ENCODE measurements at regions not wholly inside any gene's neighbourhood (a gene's known extent, or its start where the extent isn't known, plus 50 kb on each side); places are given as distances from the start of the nearest gene placed in this dataset.

DNA sequence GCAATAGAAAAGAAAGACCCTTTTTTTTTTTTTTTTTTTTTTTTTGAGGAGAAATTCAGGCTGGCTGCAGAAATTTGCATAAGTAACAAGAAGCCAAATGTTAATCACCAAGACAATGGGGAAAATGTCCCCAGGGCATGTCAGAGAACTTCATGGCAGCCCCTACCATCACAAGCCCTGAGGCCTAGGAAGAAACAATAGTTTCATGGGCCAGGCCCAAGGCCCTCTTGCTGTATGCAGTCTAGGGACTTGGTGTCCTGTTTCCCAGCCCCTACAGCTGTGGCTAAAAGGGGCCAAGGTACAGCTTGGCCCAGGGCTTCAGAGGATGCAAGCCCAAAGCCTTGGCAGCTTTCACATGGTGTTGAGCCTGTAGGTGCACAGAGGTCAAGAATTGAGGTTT lies 88.4 kb upstream of the TPP2 start:
- Histone ChIP-seq H3K4me1 (ENCODE audit: control insufficient read depth in 1 of 2, insufficient read depth in 2 of 2, low read depth in 1 of 2, low read length in 1 of 2) (peaks cover 0 to 16% of the 10 kb centered on the region in 2 experiments; a peak in 2 of 4 replicates), H3K27me3 (ENCODE audit: insufficient read depth) (no peaks in the 10 kb centered on the region), H3K9me2 (no peaks in the 10 kb centered on the region), H3K9me3 (no peaks in the 10 kb centered on the region), H2AFZ (ENCODE audit: low read depth) (no peak overlapping the region), H4K20me1 (ENCODE audit: insufficient read depth) (no peaks in the 10 kb centered on the region), H3K36me3 (replicated peaks in 1 of 2; ENCODE audit: control insufficient read depth in 1 of 2, insufficient read depth in 2 of 2, low read length in 1 of 2) (no peaks in the 10 kb centered on the region), H3F3A (replicated peaks; ENCODE audit: insufficient read depth) (no peaks in the 10 kb centered on the region), H3K9ac (no peak overlapping the region), H3K4me3 (ENCODE audit: low read depth in 2 of 2, low read length in 1 of 2) (no peak overlapping the region), H3K27ac (ENCODE audit: low read depth in 2 of 2, low read length in 1 of 2) (no peak overlapping the region), H3K79me2 (ENCODE audit: insufficient read depth) (no peaks in the 10 kb centered on the region), H3K4me2 (no peak overlapping the region)
- ChIA-PET POLR2A (no interaction called here), CTCF (no interaction called here)
- TF ChIP-seq, protein P1, sequence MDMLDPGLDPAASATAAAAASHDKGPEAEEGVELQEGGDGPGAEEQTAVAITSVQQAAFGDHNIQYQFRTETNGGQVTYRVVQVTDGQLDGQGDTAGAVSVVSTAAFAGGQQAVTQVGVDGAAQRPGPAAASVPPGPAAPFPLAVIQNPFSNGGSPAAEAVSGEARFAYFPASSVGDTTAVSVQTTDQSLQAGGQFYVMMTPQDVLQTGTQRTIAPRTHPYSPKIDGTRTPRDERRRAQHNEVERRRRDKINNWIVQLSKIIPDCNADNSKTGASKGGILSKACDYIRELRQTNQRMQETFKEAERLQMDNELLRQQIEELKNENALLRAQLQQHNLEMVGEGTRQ (IDR thresholded peaks at IDR 0.05; ENCODE audit: borderline replicate concordance, low read depth, low read length) = no peak
- no peak for TF ChIP-seq RXRA (IDR thresholded peaks at IDR 0.05; ENCODE audit: borderline replicate concordance, low read depth)
- TF ChIP-seq, protein P2, sequence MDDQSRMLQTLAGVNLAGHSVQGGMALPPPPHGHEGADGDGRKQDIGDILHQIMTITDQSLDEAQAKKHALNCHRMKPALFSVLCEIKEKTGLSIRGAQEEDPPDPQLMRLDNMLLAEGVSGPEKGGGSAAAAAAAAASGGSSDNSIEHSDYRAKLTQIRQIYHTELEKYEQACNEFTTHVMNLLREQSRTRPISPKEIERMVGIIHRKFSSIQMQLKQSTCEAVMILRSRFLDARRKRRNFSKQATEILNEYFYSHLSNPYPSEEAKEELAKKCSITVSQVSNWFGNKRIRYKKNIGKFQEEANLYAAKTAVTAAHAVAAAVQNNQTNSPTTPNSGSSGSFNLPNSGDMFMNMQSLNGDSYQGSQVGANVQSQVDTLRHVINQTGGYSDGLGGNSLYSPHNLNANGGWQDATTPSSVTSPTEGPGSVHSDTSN (IDR thresholded peaks at IDR 0.05) = no peak
- no peak for TF ChIP-seq MEF2A (IDR thresholded peaks at IDR 0.05; ENCODE audit: borderline replicate concordance, low read depth)
- no peak for TF ChIP-seq NFIC (IDR thresholded peaks at IDR 0.05; ENCODE audit: borderline replicate concordance)
- no peak for TF ChIP-seq GATA2 (CRISPR knock-in tag; IDR thresholded peaks at IDR 0.05)
- TF ChIP-seq TAF1 (IDR thresholded peaks at IDR 0.05; ENCODE audit: borderline replicate concordance, low read depth, low read length) = no peak
- TF ChIP-seq, protein P3, sequence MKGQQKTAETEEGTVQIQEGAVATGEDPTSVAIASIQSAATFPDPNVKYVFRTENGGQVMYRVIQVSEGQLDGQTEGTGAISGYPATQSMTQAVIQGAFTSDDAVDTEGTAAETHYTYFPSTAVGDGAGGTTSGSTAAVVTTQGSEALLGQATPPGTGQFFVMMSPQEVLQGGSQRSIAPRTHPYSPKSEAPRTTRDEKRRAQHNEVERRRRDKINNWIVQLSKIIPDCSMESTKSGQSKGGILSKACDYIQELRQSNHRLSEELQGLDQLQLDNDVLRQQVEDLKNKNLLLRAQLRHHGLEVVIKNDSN (IDR thresholded peaks at IDR 0.05; ENCODE audit: borderline replicate concordance, low read depth) = no peak
- no peak for TF ChIP-seq RFX5 (IDR thresholded peaks at IDR 0.05; ENCODE audit: low read length)
- TF ChIP-seq, protein P4, sequence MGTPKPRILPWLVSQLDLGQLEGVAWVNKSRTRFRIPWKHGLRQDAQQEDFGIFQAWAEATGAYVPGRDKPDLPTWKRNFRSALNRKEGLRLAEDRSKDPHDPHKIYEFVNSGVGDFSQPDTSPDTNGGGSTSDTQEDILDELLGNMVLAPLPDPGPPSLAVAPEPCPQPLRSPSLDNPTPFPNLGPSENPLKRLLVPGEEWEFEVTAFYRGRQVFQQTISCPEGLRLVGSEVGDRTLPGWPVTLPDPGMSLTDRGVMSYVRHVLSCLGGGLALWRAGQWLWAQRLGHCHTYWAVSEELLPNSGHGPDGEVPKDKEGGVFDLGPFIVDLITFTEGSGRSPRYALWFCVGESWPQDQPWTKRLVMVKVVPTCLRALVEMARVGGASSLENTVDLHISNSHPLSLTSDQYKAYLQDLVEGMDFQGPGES (IDR thresholded peaks at IDR 0.05; ENCODE audit: low read depth, low read length) = no peak
- no peak for TF ChIP-seq RAD21 (IDR thresholded peaks at IDR 0.05; ENCODE audit: low read length)
- TF ChIP-seq RCOR1 (IDR thresholded peaks at IDR 0.05; ENCODE audit: low read length) = no peak
- no peak for TF ChIP-seq NRF1 (IDR thresholded peaks at IDR 0.05; ENCODE audit: low read depth, low read length)
- TF ChIP-seq, protein P5, sequence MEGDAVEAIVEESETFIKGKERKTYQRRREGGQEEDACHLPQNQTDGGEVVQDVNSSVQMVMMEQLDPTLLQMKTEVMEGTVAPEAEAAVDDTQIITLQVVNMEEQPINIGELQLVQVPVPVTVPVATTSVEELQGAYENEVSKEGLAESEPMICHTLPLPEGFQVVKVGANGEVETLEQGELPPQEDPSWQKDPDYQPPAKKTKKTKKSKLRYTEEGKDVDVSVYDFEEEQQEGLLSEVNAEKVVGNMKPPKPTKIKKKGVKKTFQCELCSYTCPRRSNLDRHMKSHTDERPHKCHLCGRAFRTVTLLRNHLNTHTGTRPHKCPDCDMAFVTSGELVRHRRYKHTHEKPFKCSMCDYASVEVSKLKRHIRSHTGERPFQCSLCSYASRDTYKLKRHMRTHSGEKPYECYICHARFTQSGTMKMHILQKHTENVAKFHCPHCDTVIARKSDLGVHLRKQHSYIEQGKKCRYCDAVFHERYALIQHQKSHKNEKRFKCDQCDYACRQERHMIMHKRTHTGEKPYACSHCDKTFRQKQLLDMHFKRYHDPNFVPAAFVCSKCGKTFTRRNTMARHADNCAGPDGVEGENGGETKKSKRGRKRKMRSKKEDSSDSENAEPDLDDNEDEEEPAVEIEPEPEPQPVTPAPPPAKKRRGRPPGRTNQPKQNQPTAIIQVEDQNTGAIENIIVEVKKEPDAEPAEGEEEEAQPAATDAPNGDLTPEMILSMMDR (IDR thresholded peaks at IDR 0.05) = no peak
- TF ChIP-seq, protein P6, sequence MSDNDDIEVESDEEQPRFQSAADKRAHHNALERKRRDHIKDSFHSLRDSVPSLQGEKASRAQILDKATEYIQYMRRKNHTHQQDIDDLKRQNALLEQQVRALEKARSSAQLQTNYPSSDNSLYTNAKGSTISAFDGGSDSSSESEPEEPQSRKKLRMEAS (IDR thresholded peaks at IDR 0.05; ENCODE audit: low read depth) = no peak
- no peak for TF ChIP-seq FOXM1 (IDR thresholded peaks at IDR 0.05; ENCODE audit: low read depth)
- no peak for TF ChIP-seq FOXJ3 (CRISPR knock-in tag; IDR thresholded peaks at IDR 0.05)
- no peak for TF ChIP-seq FOSL2 (IDR thresholded peaks at IDR 0.05; ENCODE audit: borderline replicate concordance, low read depth)
- TF ChIP-seq, protein P7, sequence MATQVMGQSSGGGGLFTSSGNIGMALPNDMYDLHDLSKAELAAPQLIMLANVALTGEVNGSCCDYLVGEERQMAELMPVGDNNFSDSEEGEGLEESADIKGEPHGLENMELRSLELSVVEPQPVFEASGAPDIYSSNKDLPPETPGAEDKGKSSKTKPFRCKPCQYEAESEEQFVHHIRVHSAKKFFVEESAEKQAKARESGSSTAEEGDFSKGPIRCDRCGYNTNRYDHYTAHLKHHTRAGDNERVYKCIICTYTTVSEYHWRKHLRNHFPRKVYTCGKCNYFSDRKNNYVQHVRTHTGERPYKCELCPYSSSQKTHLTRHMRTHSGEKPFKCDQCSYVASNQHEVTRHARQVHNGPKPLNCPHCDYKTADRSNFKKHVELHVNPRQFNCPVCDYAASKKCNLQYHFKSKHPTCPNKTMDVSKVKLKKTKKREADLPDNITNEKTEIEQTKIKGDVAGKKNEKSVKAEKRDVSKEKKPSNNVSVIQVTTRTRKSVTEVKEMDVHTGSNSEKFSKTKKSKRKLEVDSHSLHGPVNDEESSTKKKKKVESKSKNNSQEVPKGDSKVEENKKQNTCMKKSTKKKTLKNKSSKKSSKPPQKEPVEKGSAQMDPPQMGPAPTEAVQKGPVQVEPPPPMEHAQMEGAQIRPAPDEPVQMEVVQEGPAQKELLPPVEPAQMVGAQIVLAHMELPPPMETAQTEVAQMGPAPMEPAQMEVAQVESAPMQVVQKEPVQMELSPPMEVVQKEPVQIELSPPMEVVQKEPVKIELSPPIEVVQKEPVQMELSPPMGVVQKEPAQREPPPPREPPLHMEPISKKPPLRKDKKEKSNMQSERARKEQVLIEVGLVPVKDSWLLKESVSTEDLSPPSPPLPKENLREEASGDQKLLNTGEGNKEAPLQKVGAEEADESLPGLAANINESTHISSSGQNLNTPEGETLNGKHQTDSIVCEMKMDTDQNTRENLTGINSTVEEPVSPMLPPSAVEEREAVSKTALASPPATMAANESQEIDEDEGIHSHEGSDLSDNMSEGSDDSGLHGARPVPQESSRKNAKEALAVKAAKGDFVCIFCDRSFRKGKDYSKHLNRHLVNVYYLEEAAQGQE (IDR thresholded peaks at IDR 0.05; ENCODE audit: low read depth, low read length) = no peak
- no peak for TF ChIP-seq TEAD4 (IDR thresholded peaks at IDR 0.05; ENCODE audit: borderline replicate concordance, insufficient read depth)
- DNase-seq = no peak
